Liver (tissue), 8 donors: ENCODE measurements at regions not wholly inside any gene's neighbourhood (a gene's known extent, or its start where the extent isn't known, plus 50 kb on each side); places are given as distances from the start of the nearest gene placed in this dataset.

Experiments
- DNase-seq: peaks from one replicate; pipeline ENCODE4 v3.0.0-alpha.2; 2017; ENCODE audit warnings: low spot score
- H3K27ac ChIP-seq, 2 donors: one replicate each; pipeline ENCODE4 v1.7.0; 2013; ENCODE audit warnings: inconsistent platforms in 2 of 2, low read length in 2 of 2, control low read depth in 1 of 2, low read depth in 1 of 2, mild to moderate bottlenecking in 1 of 2
- H3K27me3 ChIP-seq, 4 donors: one replicate each; pipeline versions ENCODE4 v1.6.1 to v1.7.0; 2013; ENCODE audit warnings: low read length in 3 of 4, inconsistent platforms in 1 of 4, mild to moderate bottlenecking in 1 of 4, moderate library complexity in 1 of 4; ENCODE audit not compliant: control insufficient read depth in 4 of 4, insufficient read depth in 4 of 4
- H3K36me3 ChIP-seq, 4 donors: one replicate each; pipeline versions ENCODE4 v1.6.1 to v1.7.0; 2013; ENCODE audit warnings: low read length in 3 of 4, mild to moderate bottlenecking in 3 of 4, low read depth in 1 of 4, moderate library complexity in 1 of 4; ENCODE audit not compliant: control insufficient read depth in 4 of 4, insufficient read depth in 3 of 4
- H3K4me1 ChIP-seq, 4 donors: one replicate each; pipeline versions ENCODE4 v1.6.1 to v1.7.0; 2013; ENCODE audit warnings: low read length in 3 of 4, mild to moderate bottlenecking in 3 of 4, moderate library complexity in 1 of 4; ENCODE audit not compliant: control insufficient read depth in 4 of 4, insufficient read depth in 4 of 4
- H3K4me3 ChIP-seq, 3 donors: one replicate each; pipeline versions ENCODE4 v1.6.1 to v1.7.0; 2013; ENCODE audit warnings: low read length in 3 of 3, control low read depth in 1 of 3, low read depth in 1 of 3, mild to moderate bottlenecking in 1 of 3
- H3K9ac ChIP-seq, 2 donors: one replicate each; pipeline ENCODE4 v1.7.0; 2013; ENCODE audit warnings: low read length in 2 of 2, mild to moderate bottlenecking in 2 of 2, moderate library complexity in 2 of 2, control low read depth in 1 of 2, low read depth in 1 of 2
- H3K9me3 ChIP-seq, 4 donors: one replicate each; pipeline versions ENCODE4 v1.6.1 to v1.7.0; 2013; ENCODE audit warnings: low read length in 3 of 4; ENCODE audit not compliant: control insufficient read depth in 4 of 4
- EGR1 ChIP-seq, 2 donors: IDR thresholded peaks; 2 replicates each; pipeline ENCODE4 v1.6.1; 2016 to 2018; ENCODE audit warnings: antibody characterized with exemption in 2 of 2, low read depth in 2 of 2
- FOXA1 ChIP-seq: IDR thresholded peaks from 2 replicates; pipeline ENCODE4 v1.6.1; 2016; ENCODE audit warnings: antibody characterized with exemption
- GABPA ChIP-seq, 2 donors: IDR thresholded peaks in 1 of 2; conservative IDR thresholded peaks in 1 of 2; 2 replicates each; pipeline ENCODE4 v1.6.1; 2016; ENCODE audit warnings: antibody characterized with exemption in 2 of 2, mild to moderate bottlenecking in 1 of 2, moderate library complexity in 1 of 2
- HNF4A ChIP-seq, 2 donors: conservative IDR thresholded peaks; 2 replicates each; pipeline ENCODE4 v1.6.1; 2016; ENCODE audit warnings: antibody characterized with exemption in 2 of 2, mild to moderate bottlenecking in 2 of 2
- HNF4G ChIP-seq: IDR thresholded peaks from 2 replicates; pipeline ENCODE4 v1.6.1; 2016; ENCODE audit warnings: antibody characterized with exemption
- JUND ChIP-seq, 2 donors: IDR thresholded peaks; 2 replicates each; pipeline ENCODE4 v1.6.1; 2016; ENCODE audit warnings: antibody characterized with exemption in 2 of 2
- NR2F2 ChIP-seq: IDR thresholded peaks from 2 replicates; pipeline ENCODE4 v1.6.1; 2016; ENCODE audit warnings: antibody characterized with exemption
- RAD21 ChIP-seq, 2 donors: IDR thresholded peaks; 2 replicates each; pipeline ENCODE4 v1.6.1; 2016; ENCODE audit warnings: antibody characterized with exemption in 2 of 2, mild to moderate bottlenecking in 2 of 2
- RXRA ChIP-seq, 2 donors: IDR thresholded peaks; 2 replicates each; pipeline ENCODE4 v1.6.1; 2017 to 2018; ENCODE audit warnings: antibody characterized with exemption in 2 of 2, mild to moderate bottlenecking in 1 of 2
- SP1 ChIP-seq: IDR thresholded peaks from 2 replicates; pipeline ENCODE4 v1.6.1; 2018; ENCODE audit warnings: antibody characterized with exemption, mild to moderate bottlenecking
- YY1 ChIP-seq: IDR thresholded peaks from 2 replicates; pipeline ENCODE4 v1.6.1; 2016; ENCODE audit warnings: antibody characterized with exemption, mild to moderate bottlenecking
- WGBS: extraction: QIAGEN DNeasy Blood & Tissue Kit; methylation state at CpG from one replicate; pipeline ENCODE4 v1.1.7; 2013; 5-methylcytosine and 5-hydroxymethylcytosine counted together
- TF ChIP-seq, protein P1 (sequence below): IDR thresholded peaks from 2 replicates; pipeline ENCODE4 v1.6.1; 2016; ENCODE audit warnings: antibody characterized with exemption
- TF ChIP-seq, protein P2 (sequence below): IDR thresholded peaks from 2 replicates; pipeline ENCODE4 v1.6.1; 2016; ENCODE audit warnings: antibody characterized with exemption
- TF ChIP-seq, protein P3 (sequence below): fragments of 150-350 bp; IDR thresholded peaks from 2 replicates; pipeline ENCODE4 v1.5.1; 2017; ENCODE audit warnings: improper control_type of control experiment, low read depth, low read length; ENCODE audit not compliant: missing input control
- TF ChIP-seq, protein P4 (sequence below): IDR thresholded peaks from 2 replicates; pipeline ENCODE4 v1.6.1; 2016; ENCODE audit warnings: antibody characterized with exemption
- donor health status: healthy.
- donor health status: healthy.
- donor health status: healthy.
- donor health status: healthy.
- donor health status: healthy.

DNA sequence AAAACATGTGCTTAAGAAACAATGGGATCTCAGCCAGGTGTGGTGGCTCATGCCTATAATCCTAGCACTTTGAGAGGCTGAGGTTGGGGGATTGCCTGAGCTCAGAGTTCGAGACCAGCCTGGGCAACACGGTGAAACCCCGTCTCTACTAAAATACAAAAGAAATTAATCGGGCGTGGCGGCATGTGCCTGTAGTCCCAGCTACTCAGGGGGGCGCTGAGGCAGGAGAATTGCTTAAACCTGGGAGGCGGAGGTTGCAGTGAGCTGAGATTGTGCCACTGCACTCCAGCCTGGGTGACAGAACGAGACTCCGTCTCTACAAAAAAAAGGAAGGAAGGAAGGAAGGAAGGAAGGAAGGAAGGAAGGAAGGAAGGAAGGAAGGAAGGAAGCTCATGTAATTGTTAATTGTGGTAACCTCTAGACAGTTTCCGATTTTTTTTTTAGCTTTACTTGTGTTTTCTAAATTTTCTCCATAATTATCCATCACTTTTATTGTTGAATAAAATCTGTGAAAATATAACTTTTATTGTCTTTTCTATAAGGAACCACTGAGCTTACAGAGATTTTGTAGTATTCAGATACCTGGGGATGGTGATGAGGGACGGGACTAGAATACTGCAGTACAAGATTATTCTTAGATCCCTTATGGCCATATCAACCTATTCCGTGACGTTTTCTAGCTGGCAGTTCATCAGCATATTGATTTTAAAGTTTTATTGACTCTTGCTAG lies 506.9 kb downstream of the NR2F2 start:
- Histone ChIP-seq H3K27me3 (no peaks in the 10 kb centered on the region), H3K9ac (no peak overlapping the region), H3K4me1 (no peaks in the 10 kb centered on the region), H3K27ac (no peak overlapping the region), H3K9me3 (peaks cover 0 to 3% (median 1%) of the 10 kb centered on the region in 4 donors), H3K36me3 (no peaks in the 10 kb centered on the region), H3K4me3 (no peak overlapping the region)
- WGBS, result 75% methylated on average over 14 of the region's 14 CpGs
- no peak for DNase-seq
- TF ChIP-seq JUND (IDR thresholded peaks at IDR 0.05) (no peak), YY1 (no peak), HNF4A (conservative IDR thresholded peaks at IDR 0.05) (no peak), FOXA1 (no peak), RAD21 (IDR thresholded peaks at IDR 0.05) (no peak), NR2F2 (no peak)
- TF ChIP-seq, protein P1, sequence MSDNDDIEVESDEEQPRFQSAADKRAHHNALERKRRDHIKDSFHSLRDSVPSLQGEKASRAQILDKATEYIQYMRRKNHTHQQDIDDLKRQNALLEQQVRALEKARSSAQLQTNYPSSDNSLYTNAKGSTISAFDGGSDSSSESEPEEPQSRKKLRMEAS, result no peak

DNA sequence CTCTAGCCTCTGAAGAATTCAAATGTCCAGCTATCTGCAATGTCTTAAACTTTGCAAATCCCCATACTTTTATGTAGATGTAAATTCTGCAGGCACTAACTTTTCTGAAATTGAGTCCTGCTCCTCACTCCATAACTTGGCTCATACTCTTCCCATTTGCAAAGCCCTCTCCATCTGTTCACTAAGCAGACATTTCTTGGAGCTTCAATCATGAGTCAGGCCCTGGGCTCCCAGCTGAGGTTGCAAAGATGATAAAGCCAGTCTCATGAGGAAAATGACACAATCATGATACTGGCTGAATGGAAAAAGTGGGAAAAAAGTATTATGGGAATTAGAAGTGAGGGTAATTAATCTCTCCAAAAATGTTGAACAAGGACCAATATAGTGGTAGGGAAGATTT lies 507.6 kb downstream of the NR2F2 start:
- Histone ChIP-seq H3K9ac (no peak overlapping the region), H3K9me3 (peaks cover 0 to 3% (median 2%) of the 10 kb centered on the region in 4 donors), H3K4me3 (no peak overlapping the region), H3K27ac (no peak overlapping the region), H3K36me3 (no peaks in the 10 kb centered on the region), H3K27me3 (no peaks in the 10 kb centered on the region), H3K4me1 (no peaks in the 10 kb centered on the region)
- no peak for DNase-seq
- TF ChIP-seq JUND (IDR thresholded peaks at IDR 0.05), result no peak
- TF ChIP-seq RAD21 (IDR thresholded peaks at IDR 0.05), result no peak
- no peak for TF ChIP-seq EGR1 (IDR thresholded peaks at IDR 0.05; ENCODE audit: low read depth in 2 of 2)

DNA sequence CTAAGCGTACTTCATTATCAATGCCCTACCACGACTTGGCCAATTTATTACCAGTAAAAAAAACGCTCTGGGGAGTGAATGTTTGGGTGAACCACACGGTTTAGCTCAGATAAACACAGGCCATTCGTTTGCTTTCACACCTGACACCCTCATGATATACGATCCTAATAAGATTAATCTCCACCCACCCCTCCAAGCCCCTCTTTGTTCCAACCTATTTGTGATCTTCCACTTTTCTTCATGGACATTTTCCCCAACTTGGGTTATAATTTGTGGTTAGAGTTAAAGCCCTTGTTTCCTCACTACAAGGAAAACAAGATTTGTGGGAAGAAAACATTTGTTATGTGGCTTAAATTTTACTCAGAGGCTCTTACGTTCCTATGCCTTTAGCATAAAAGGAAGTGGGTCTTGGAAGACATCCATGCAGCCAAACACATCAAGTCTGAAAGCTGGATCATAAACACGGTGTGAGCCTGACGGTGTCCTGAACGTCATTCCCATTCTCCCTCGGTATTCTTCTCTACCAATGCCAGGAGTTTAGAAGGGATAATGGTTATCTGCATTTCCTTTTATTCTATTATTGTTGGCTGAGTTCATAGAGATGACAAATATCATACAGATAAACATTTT lies 518.9 kb downstream of the NR2F2 start:
- 44% methylated on average over 11 of the region's 11 CpGs for WGBS
- H3K4me1 ChIP-seq, result no peaks in the 10 kb centered on the region
- H3K27ac ChIP-seq, result no peak overlapping the region
- TF ChIP-seq, protein P1, result no peak
- TF ChIP-seq HNF4G (no peak), JUND (IDR thresholded peaks at IDR 0.05) (no peak), YY1 (no peak), EGR1 (IDR thresholded peaks at IDR 0.05; ENCODE audit: low read depth in 2 of 2) (no peak), SP1 (no peak), RXRA (IDR thresholded peaks at IDR 0.05) (no peak), GABPA (IDR thresholded peaks at IDR 0.05 in 1 of 2, conservative IDR thresholded peaks at IDR 0.05 in 1 of 2) (no peak)
- TF ChIP-seq, protein P2, sequence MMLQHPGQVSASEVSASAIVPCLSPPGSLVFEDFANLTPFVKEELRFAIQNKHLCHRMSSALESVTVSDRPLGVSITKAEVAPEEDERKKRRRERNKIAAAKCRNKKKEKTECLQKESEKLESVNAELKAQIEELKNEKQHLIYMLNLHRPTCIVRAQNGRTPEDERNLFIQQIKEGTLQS, result no peak
- TF ChIP-seq, protein P3, sequence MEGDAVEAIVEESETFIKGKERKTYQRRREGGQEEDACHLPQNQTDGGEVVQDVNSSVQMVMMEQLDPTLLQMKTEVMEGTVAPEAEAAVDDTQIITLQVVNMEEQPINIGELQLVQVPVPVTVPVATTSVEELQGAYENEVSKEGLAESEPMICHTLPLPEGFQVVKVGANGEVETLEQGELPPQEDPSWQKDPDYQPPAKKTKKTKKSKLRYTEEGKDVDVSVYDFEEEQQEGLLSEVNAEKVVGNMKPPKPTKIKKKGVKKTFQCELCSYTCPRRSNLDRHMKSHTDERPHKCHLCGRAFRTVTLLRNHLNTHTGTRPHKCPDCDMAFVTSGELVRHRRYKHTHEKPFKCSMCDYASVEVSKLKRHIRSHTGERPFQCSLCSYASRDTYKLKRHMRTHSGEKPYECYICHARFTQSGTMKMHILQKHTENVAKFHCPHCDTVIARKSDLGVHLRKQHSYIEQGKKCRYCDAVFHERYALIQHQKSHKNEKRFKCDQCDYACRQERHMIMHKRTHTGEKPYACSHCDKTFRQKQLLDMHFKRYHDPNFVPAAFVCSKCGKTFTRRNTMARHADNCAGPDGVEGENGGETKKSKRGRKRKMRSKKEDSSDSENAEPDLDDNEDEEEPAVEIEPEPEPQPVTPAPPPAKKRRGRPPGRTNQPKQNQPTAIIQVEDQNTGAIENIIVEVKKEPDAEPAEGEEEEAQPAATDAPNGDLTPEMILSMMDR, result no peak
- TF ChIP-seq, protein P4, sequence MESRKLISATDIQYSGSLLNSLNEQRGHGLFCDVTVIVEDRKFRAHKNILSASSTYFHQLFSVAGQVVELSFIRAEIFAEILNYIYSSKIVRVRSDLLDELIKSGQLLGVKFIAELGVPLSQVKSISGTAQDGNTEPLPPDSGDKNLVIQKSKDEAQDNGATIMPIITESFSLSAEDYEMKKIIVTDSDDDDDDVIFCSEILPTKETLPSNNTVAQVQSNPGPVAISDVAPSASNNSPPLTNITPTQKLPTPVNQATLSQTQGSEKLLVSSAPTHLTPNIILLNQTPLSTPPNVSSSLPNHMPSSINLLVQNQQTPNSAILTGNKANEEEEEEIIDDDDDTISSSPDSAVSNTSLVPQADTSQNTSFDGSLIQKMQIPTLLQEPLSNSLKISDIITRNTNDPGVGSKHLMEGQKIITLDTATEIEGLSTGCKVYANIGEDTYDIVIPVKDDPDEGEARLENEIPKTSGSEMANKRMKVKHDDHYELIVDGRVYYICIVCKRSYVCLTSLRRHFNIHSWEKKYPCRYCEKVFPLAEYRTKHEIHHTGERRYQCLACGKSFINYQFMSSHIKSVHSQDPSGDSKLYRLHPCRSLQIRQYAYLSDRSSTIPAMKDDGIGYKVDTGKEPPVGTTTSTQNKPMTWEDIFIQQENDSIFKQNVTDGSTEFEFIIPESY, result no peak
- no peak overlapping the region for H3K4me3 ChIP-seq
- no peak for DNase-seq
- H3K36me3 ChIP-seq, result no peaks in the 10 kb centered on the region
- no peaks in the 10 kb centered on the region for H3K9me3 ChIP-seq
- H3K27me3 ChIP-seq, result peaks cover 0 to 3% (median 0%) of the 10 kb centered on the region in 4 donors
- no peak overlapping the region for H3K9ac ChIP-seq
